ENCODE measurements at regions not wholly inside any gene's neighbourhood (a gene's known extent, or its start where the extent isn't known, plus 50 kb on each side); places are given as distances from the start of the nearest gene placed in this dataset.

DNA sequence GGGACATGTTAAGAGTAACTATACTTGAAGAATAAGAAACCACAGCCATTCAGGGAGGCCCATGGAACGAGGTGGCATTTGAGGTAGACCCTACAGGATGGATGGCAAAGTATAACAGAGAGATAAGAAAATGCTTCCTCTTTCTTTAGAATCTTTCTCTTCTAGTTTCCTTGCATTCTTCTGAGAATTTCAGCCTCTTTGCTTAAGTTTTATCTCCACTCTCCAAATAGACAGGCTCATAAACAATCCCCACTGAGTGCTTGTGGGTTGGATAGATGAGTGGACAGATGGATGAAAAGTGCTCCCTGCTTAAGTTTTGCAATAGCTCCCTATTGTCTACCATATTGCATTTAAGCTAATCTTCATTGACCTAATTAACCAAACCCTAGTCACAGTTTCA, 103.7 kb downstream of the MEX3B start:
- Histone ChIP-seq H3K4me1 (no peaks in the 10 kb centered on the region), H3K9me3 (no peaks in the 10 kb centered on the region; the same call in 1 of the 2 replicates), H3K27me3 (no peaks in the 10 kb centered on the region), H3K36me3 (no peaks in the 10 kb centered on the region), H3K4me3 (ENCODE audit: low read depth, low read length) (no peak overlapping the region)
- DNase-seq = no peak
- TF ChIP-seq, protein P1, sequence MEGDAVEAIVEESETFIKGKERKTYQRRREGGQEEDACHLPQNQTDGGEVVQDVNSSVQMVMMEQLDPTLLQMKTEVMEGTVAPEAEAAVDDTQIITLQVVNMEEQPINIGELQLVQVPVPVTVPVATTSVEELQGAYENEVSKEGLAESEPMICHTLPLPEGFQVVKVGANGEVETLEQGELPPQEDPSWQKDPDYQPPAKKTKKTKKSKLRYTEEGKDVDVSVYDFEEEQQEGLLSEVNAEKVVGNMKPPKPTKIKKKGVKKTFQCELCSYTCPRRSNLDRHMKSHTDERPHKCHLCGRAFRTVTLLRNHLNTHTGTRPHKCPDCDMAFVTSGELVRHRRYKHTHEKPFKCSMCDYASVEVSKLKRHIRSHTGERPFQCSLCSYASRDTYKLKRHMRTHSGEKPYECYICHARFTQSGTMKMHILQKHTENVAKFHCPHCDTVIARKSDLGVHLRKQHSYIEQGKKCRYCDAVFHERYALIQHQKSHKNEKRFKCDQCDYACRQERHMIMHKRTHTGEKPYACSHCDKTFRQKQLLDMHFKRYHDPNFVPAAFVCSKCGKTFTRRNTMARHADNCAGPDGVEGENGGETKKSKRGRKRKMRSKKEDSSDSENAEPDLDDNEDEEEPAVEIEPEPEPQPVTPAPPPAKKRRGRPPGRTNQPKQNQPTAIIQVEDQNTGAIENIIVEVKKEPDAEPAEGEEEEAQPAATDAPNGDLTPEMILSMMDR (IDR thresholded peaks at IDR 0.05; ENCODE audit: low read depth, low read length) = no peak

DNA sequence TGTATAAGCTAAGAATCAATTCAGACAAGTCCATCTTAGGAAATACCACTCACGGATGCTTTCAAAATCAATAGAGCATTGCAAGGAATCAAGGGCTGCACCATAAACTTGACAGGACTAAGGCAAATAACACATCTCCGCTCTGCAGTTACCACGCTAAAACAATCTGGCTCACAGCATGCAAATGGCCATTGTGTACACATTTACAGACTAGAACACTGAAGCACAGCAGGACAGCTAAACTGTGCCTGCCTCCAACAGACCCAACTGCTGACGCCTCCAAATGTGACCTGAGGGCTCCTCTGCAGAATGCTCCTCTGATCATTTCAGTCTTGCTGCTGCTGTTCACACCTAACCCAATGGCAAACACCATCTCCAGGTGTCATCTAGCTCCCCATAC, 104.3 kb downstream of the MEX3B start:
- no peak overlapping the region for H3K4me3 ChIP-seq (ENCODE audit: low read depth, low read length)
- no peak for DNase-seq
- TF ChIP-seq, protein P1 (IDR thresholded peaks at IDR 0.05; ENCODE audit: low read depth, low read length) = no peak

DNA sequence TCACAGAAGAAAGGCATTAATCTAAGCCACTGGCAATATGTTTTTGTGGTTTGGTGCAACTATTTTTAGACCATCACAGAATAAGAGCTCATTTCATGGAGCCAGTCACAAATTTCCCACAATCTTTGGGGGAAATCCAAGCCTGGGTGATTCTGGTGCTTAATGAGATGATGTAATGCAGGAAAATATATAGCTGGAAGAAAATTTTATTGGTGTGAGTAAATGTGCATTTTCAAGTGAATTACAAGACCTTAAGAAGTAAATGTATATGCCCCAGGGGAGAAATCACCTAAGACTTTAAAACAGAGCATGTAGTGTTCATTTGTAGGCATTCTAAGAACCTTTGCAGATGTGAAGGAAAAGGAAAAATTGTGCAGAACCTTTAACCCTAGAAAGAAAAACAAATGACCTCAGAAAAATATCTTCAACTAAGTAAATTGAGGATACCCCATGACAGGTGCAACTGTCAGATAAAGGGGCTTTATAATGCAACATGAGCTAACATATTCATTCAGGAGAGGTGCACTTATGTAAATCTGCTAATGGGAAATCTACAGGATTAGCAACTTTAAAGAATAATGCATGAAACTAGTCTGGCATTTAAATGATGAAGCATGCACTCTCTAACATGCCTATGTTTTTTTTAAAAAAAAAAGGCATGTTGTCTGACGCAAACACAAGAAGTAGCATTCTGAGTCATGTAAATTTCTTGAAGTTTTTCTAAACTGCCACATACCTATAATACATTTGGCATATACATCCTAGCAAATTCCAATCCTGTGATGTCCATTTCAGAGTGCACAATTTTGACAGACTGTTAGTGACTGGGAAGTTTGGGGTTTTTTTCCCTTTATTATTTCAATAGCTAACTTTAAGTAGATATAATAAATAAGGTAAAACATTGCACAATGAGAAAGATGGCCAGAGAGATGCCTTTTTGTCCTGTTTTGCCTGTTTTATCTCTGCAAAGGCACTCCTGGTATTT, 105.1 kb downstream of the MEX3B start:
- no peak overlapping the region for H3K4me3 ChIP-seq (ENCODE audit: low read depth, low read length)
- no peaks in the 10 kb centered on the region; the same call in 1 of the 2 replicates for H3K9me3 ChIP-seq
- H3K27me3 ChIP-seq = no peaks in the 10 kb centered on the region
- no peaks in the 10 kb centered on the region for H3K4me1 ChIP-seq
- no peak for DNase-seq
- no peaks in the 10 kb centered on the region for H3K36me3 ChIP-seq
- TF ChIP-seq, protein P1 (IDR thresholded peaks at IDR 0.05; ENCODE audit: low read depth, low read length) = no peak

More for the DNA sequence above, 104.3 kb downstream of the MEX3B start:
- Histone ChIP-seq H3K27me3 (no peaks in the 10 kb centered on the region), H3K36me3 (no peaks in the 10 kb centered on the region), H3K9me3 (no peaks in the 10 kb centered on the region; the same call in 1 of the 2 replicates), H3K4me1 (no peaks in the 10 kb centered on the region)

DNA sequence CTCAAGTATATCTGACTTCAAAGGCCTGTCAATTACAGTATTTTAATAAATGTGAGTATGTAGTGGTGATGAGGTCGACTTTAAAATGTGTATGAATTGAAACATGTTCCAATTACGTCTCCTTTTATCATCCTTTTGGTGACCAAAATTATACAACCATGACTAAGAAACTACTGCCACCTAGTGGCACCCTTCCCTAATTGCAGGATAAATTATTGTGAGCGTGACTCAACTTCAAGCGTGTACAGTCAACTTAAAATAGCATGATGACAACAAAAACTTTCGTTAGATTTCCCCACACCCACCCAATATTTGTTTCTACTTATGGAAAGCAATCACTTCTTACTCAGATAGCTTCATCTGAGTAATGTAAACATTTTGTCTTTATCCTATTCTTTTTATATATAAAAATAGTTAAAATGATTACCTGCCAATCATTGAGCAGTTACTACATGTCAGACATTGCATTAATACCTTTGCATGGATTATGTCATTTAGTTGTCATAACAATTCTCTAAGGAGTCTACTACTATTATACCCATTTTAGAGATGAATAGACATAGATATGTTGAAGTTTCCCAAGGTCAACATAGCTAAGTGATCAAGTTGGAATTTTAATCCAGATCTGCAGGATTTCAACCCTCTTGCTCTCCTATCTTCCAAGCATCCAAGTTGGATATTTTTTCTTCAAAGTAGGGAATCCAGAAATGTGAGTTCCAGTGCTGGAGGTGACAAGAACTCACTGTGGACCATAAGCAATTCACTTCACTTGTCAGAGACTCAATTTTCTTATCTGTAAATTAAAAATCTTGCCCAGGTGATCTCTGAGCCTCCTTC, 106.0 kb downstream of the MEX3B start:
- Histone ChIP-seq H3K4me3 (ENCODE audit: low read depth, low read length) (no peak overlapping the region), H3K27me3 (no peaks in the 10 kb centered on the region), H3K36me3 (no peaks in the 10 kb centered on the region), H3K4me1 (no peaks in the 10 kb centered on the region), H3K9me3 (no peaks in the 10 kb centered on the region; the same call in 1 of the 2 replicates)
- TF ChIP-seq, protein P1 (IDR thresholded peaks at IDR 0.05; ENCODE audit: low read depth, low read length) = peak; percentile 84
- peak; percentile 33 for DNase-seq

DNA sequence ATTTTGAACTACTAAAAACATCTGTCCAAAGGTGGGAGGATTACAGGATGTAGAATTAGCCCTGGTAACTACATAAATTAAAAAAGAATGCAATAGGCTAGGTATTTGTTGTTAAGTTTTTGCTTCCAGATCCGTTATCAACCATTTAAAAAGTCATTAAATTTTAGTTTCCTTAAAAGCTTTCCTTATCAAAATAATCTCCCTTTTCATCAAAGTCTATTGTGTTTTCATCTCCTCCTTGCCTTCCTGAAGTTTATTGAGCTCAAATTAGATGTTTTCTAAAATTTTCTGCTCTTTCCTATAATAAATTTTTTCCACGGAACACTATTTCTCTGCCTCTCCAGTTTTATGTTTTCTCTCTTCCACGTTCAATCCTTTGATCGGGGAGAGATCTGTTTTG, 108.6 kb downstream of the MEX3B start:
- Histone ChIP-seq H3K27me3 (no peaks in the 10 kb centered on the region), H3K4me3 (ENCODE audit: low read depth, low read length) (no peak overlapping the region), H3K36me3 (no peaks in the 10 kb centered on the region), H3K9me3 (no peaks in the 10 kb centered on the region; the same call in 1 of the 2 replicates), H3K4me1 (no peaks in the 10 kb centered on the region)
- DNase-seq = no peak
- TF ChIP-seq, protein P1 (IDR thresholded peaks at IDR 0.05; ENCODE audit: low read depth, low read length) = no peak
